SKM-1 (cell line): ENCODE measurements at regions not wholly inside any gene's neighbourhood (a gene's known extent, or its start where the extent isn't known, plus 50 kb on each side); places are given as distances from the start of the nearest gene placed in this dataset.
A peak's percentile ranks its signal among the peaks of the same experiment; 100 is the strongest.

ENCODE experiments used
- DNase-seq: peaks from one replicate; lab custom pipeline; 2025; ENCODE audit not compliant: unreplicated experiment; lab: John Stamatoyannopoulos, UW

- no peak for DNase-seq
Observed at GRCh38 chr2:74036010-74036409, 51.3 kb downstream of the TET3 start.

GRCh38 chr2:74036450-74037195, 51.9 kb downstream of the TET3 start:
- DNase-seq, result no peak

- DNase-seq, result peak; percentile 94
Observed at GRCh38 chr2:74037379-74037860, 52.7 kb downstream of the TET3 start.

GRCh38 chr2:74039611-74040010, 54.9 kb downstream of the TET3 start:
- no peak for DNase-seq

GRCh38 chr2:74041182-74041581, 56.5 kb downstream of the TET3 start:
- DNase-seq, result peak; percentile 56

GRCh38 chr2:74041726-74042125, 57.0 kb downstream of the TET3 start:
- no peak for DNase-seq

GRCh38 chr2:74042606-74043005, 57.9 kb downstream of the TET3 start:
- no peak for DNase-seq

GRCh38 chr2:74043345-74044329, 58.9 kb downstream of the TET3 start:
- DNase-seq, result no peak

- no peak for DNase-seq
Observed at GRCh38 chr2:74044999-74045398, 60.3 kb downstream of the TET3 start.

GRCh38 chr2:74045454-74045853, 60.7 kb downstream of the TET3 start:
- DNase-seq, result no peak

GRCh38 chr2:74046441-74046840, 61.7 kb downstream of the TET3 start:
- no peak for DNase-seq

- no peak for DNase-seq
Observed at GRCh38 chr2:74047152-74047551, 62.4 kb downstream of the TET3 start.

- no peak for DNase-seq
Observed at GRCh38 chr2:74048147-74048546, 63.4 kb downstream of the TET3 start.

GRCh38 chr2:74048843-74049519, 64.3 kb downstream of the TET3 start:
- DNase-seq, result no peak

- DNase-seq, result no peak
Observed at GRCh38 chr2:74050151-74050550, 65.4 kb downstream of the TET3 start.

GRCh38 chr2:74051504-74051903, 66.8 kb downstream of the TET3 start:
- DNase-seq, result no peak

GRCh38 chr2:74052732-74053710, 68.3 kb downstream of the TET3 start:
- DNase-seq, result no peak

- DNase-seq, result no peak
Observed at GRCh38 chr2:74053959-74054715, 69.4 kb downstream of the TET3 start.

- no peak for DNase-seq
Observed at GRCh38 chr2:74059137-74059775, 74.5 kb downstream of the TET3 start.
